Endodermal cell (in vitro differentiated cells): ENCODE measurements at regions not wholly inside any gene's neighbourhood (a gene's known extent, or its start where the extent isn't known, plus 50 kb on each side); places are given as distances from the start of the nearest gene placed in this dataset.
"Not testable (repeated sequence)": the region's sequence is repeated elsewhere in the genome, so short reads cannot be mapped to it uniquely, and the experiment has no call there.

Experiments
- DNase-seq: peaks from one replicate; pipeline ENCODE4 v3.0.0-alpha.2; 2017
- H3K27ac ChIP-seq: 2 replicates; pipeline ENCODE4 v1.5.1; 2013; ENCODE audit warnings: mild to moderate bottlenecking, low read depth, low read length, moderate library complexity
- H3K27me3 ChIP-seq: 2 replicates; pipeline ENCODE4 v1.6.1; 2013; ENCODE audit warnings: mild to moderate bottlenecking, low read length, moderate library complexity; ENCODE audit not compliant: insufficient read depth, control insufficient read depth, poor library complexity, severe bottlenecking
- H3K36me3 ChIP-seq: 2 replicates; pipeline ENCODE4 v1.7.0; 2013; ENCODE audit warnings: mild to moderate bottlenecking, low read length, moderate library complexity; ENCODE audit not compliant: control insufficient read depth, insufficient read depth
- H3K4me1 ChIP-seq: one replicate; pipeline ENCODE4 v1.7.0; 2013; ENCODE audit warnings: low read length; ENCODE audit not compliant: control insufficient read depth, insufficient read depth
- H3K4me3 ChIP-seq: 2 replicates; pipeline ENCODE4 v1.5.1; 2013; ENCODE audit warnings: mild to moderate bottlenecking, low read length, moderate library complexity
- H3K9ac ChIP-seq: 2 replicates; pipeline ENCODE4 v1.6.1; 2013; ENCODE audit warnings: mild to moderate bottlenecking, low read length, moderate library complexity; ENCODE audit not compliant: poor library complexity, severe bottlenecking; ENCODE audit errors: extremely low read depth
- H3K9me3 ChIP-seq: 2 replicates; pipeline ENCODE4 v1.6.1; 2013; ENCODE audit warnings: mild to moderate bottlenecking, low read length, moderate library complexity; ENCODE audit not compliant: control insufficient read depth
- H3K27ac Mint-ChIP-seq: 2 replicates; pipeline ENCODE4 v1.8.0; 2020; ENCODE audit warnings: mixed read lengths
- H3K27me3 Mint-ChIP-seq: 2 replicates; pipeline ENCODE4 v1.8.0; 2021; ENCODE audit warnings: mild to moderate bottlenecking, mixed read lengths; ENCODE audit not compliant: insufficient read depth
- H3K36me3 Mint-ChIP-seq: 2 replicates; pipeline ENCODE4 v1.8.0; 2020; ENCODE audit warnings: low read depth, mixed read lengths
- H3K4me1 Mint-ChIP-seq: 2 replicates; pipeline ENCODE4 v1.8.0; 2020; ENCODE audit warnings: mixed read lengths
- H3K4me3 Mint-ChIP-seq: 2 replicates; pipeline ENCODE4 v1.8.0; 2020; ENCODE audit warnings: mild to moderate bottlenecking, moderate library complexity, mixed read lengths
- H3K9me3 Mint-ChIP-seq: 2 replicates; pipeline ENCODE4 v1.8.0; 2020; ENCODE audit warnings: mild to moderate bottlenecking, mixed read lengths
- WGBS, 2 experiments: methylation state at CpG; one replicate each; pipeline versions ENCODE4 v1.1.5 to v1.1.7; 2013; ENCODE audit warnings: missing lambda C conversion rate in 2 of 2, mixed read lengths in 1 of 2; ENCODE audit not compliant: insufficient coverage in 1 of 2, insufficient read length in 1 of 2; 5-methylcytosine and 5-hydroxymethylcytosine counted together
- TF ChIP-seq, protein P1 (sequence below): fragments of 200-600 bp; sonication (generic); conservative IDR thresholded peaks from 2 replicates; pipeline ENCODE4 v1.5.0; 2021; ENCODE audit warnings: antibody characterized with exemption, mild to moderate bottlenecking

DNA sequence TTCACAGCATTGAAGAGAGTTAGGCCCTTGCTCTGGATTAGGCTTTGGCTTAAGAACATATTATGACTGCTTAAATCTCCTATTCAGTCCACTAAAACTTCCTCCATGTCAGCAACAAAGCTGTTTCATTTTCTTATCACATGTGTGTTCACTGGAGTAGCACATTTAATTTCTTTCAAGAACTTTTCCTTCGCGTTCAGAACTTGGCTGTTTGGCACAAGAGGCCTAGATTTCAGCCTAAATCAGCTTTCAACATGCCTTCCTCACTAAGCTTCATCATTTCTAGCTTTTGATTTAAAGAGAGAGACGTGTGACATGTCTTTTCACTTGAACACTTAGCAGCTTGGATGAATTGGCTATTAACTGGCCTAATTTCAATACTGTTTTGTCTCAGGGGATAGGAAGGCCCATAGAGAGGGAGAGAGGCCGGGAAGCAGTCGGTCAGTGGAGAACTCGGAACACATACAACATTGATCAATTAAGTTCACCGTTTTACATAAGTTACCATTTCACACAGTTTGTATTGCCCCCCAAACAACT, 885.2 kb upstream of the AUTS2 start:
- H3K27me3 ChIP-seq = no peaks in the 10 kb centered on the region
- TF ChIP-seq, protein P1, sequence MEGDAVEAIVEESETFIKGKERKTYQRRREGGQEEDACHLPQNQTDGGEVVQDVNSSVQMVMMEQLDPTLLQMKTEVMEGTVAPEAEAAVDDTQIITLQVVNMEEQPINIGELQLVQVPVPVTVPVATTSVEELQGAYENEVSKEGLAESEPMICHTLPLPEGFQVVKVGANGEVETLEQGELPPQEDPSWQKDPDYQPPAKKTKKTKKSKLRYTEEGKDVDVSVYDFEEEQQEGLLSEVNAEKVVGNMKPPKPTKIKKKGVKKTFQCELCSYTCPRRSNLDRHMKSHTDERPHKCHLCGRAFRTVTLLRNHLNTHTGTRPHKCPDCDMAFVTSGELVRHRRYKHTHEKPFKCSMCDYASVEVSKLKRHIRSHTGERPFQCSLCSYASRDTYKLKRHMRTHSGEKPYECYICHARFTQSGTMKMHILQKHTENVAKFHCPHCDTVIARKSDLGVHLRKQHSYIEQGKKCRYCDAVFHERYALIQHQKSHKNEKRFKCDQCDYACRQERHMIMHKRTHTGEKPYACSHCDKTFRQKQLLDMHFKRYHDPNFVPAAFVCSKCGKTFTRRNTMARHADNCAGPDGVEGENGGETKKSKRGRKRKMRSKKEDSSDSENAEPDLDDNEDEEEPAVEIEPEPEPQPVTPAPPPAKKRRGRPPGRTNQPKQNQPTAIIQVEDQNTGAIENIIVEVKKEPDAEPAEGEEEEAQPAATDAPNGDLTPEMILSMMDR = no peak
- no peak overlapping the region for H3K9ac ChIP-seq
- Mint-ChIP-seq H3K9me3 (peaks cover 7% of the 10 kb centered on the region), H3K4me1 (peaks cover 25% of the 10 kb centered on the region), H3K27ac (no peak overlapping the region), H3K4me3 (no peak overlapping the region), H3K36me3 (no peaks in the 10 kb centered on the region), H3K27me3 (no peaks in the 10 kb centered on the region)
- peaks cover 3% of the 10 kb centered on the region for H3K4me1 ChIP-seq
- 95 to 97% methylated on average over 3 to 7 of the region's 7 CpGs for WGBS, 2 experiments
- DNase-seq = no peak
- no peak overlapping the region for H3K4me3 ChIP-seq
- no peak overlapping the region for H3K27ac ChIP-seq
- H3K9me3 ChIP-seq = peaks cover 7% of the 10 kb centered on the region
- no peaks in the 10 kb centered on the region for H3K36me3 ChIP-seq

DNA sequence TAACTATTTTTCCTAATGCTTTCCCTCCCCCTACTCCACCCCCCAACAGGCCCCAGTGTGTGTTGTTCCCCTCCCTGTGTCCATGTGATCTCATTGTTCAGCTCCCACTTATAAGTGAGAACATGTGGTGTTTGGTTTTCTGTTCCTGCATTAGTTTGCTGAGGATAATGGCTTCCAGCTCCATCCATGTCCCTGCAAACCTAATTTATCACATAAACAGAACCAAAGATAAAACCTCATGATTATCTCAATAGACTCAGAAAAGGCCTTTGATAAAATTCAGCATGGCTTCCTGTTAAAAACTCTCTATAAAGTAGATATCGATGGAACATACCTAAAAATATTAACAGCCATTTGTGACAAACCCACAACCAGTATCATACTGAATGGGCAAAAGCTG, 884.1 kb upstream of the AUTS2 start:
- not testable (repeated sequence) for H3K27me3 ChIP-seq, H3K4me3 Mint-ChIP-seq, H3K4me1 ChIP-seq, H3K36me3 ChIP-seq, H3K27me3 Mint-ChIP-seq, H3K9me3 Mint-ChIP-seq, H3K27ac Mint-ChIP-seq, H3K9ac ChIP-seq, DNase-seq, H3K36me3 Mint-ChIP-seq, H3K27ac ChIP-seq, H3K9me3 ChIP-seq, H3K4me3 ChIP-seq
- H3K4me1 Mint-ChIP-seq = peaks cover 27% of the 10 kb centered on the region
- WGBS, 2 experiments = 100% methylated on average over 1 of the region's 1 CpG

DNA sequence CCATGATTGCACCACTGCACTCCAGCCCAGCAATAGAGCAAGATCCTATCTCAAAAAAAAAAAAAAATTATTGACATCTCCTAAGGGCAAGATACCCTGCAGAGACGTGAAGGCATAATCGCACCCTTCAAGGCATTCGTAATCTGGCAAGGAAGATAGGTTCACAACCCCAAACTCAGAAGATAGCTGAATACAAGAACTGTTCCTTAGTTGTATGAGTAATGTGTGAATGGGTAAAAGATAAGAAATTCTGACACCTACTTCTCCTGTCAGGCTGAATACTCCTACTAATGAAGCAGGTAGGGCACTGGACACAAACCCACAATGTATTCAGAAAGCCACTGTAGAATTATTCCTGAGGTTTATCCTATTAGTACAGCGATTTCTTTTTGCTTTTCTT, 882.4 kb upstream of the AUTS2 start:
- Histone ChIP-seq H3K4me3 (no peak overlapping the region), H3K4me1 (peaks cover 3% of the 10 kb centered on the region), H3K27me3 (no peaks in the 10 kb centered on the region), H3K36me3 (no peaks in the 10 kb centered on the region), H3K9ac (no peak overlapping the region), H3K27ac (no peak overlapping the region), H3K9me3 (peaks cover 4% of the 10 kb centered on the region)
- no peak overlapping the region for H3K4me3 Mint-ChIP-seq
- TF ChIP-seq, protein P1 = no peak
- H3K4me1 Mint-ChIP-seq = peaks cover 27% of the 10 kb centered on the region
- DNase-seq = no peak
- no peaks in the 10 kb centered on the region for H3K27me3 Mint-ChIP-seq
- no peaks in the 10 kb centered on the region for H3K36me3 Mint-ChIP-seq
- H3K27ac Mint-ChIP-seq = no peak overlapping the region
- peaks cover 3% of the 10 kb centered on the region for H3K9me3 Mint-ChIP-seq
- WGBS, 2 experiments = 53 to 60% methylated on average over 4 of the region's 4 CpGs

DNA sequence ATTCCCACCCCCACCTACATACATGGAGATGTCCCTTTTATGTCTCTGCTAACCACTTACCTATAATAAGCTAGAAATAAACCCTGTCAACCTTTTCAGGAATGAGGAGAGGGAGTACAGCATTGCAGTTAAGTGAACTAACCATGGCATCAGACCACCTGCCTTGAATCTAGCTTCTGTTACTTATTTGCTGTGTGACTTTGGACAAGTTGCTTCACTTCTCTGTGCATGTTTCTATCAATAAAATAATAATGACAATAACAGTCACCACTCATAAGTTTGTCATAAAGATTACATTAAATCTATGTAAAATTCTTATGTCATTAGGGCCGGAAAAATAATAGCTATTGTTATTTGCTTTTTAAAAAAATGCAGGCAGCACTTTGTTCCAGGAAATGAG, 881.1 kb upstream of the AUTS2 start:
- H3K4me3 Mint-ChIP-seq = no peak overlapping the region
- H3K9me3 Mint-ChIP-seq = peaks cover 3% of the 10 kb centered on the region
- H3K4me1 ChIP-seq = peaks cover 3% of the 10 kb centered on the region
- no peaks in the 10 kb centered on the region for H3K27me3 ChIP-seq
- H3K9me3 ChIP-seq = peaks cover 4% of the 10 kb centered on the region
- no peak overlapping the region for H3K27ac Mint-ChIP-seq
- no peak for DNase-seq
- WGBS, 2 experiments = 93% methylated on average over 1 of the region's 1 CpG; no CpG with 5 or more reads in 1 of the 2 experiments
- peaks cover 27% of the 10 kb centered on the region for H3K4me1 Mint-ChIP-seq
- H3K36me3 Mint-ChIP-seq = no peaks in the 10 kb centered on the region
- no peaks in the 10 kb centered on the region for H3K36me3 ChIP-seq
- H3K27ac ChIP-seq = no peak overlapping the region
- H3K9ac ChIP-seq = no peak overlapping the region
- H3K4me3 ChIP-seq = no peak overlapping the region
- peaks cover 1% of the 10 kb centered on the region for H3K27me3 Mint-ChIP-seq
- TF ChIP-seq, protein P1 = no peak
